ENCODE measurements at regions not wholly inside any gene's neighbourhood (a gene's known extent, or its start where the extent isn't known, plus 50 kb on each side); places are given as distances from the start of the nearest gene placed in this dataset.
"Not testable (repeated sequence)": the region's sequence is repeated elsewhere in the genome, so short reads cannot be mapped to it uniquely, and the experiment has no call there.

GRCh38 chr6:138674444-138674843, 99.1 kb upstream of the CCDC28A start:
- TF ChIP-seq POLR2A (IDR thresholded peaks at IDR 0.05; ENCODE audit: borderline replicate concordance, extremely low read depth, insufficient read depth, insufficient read length), result not testable (repeated sequence)
- TF ChIP-seq, protein P1, sequence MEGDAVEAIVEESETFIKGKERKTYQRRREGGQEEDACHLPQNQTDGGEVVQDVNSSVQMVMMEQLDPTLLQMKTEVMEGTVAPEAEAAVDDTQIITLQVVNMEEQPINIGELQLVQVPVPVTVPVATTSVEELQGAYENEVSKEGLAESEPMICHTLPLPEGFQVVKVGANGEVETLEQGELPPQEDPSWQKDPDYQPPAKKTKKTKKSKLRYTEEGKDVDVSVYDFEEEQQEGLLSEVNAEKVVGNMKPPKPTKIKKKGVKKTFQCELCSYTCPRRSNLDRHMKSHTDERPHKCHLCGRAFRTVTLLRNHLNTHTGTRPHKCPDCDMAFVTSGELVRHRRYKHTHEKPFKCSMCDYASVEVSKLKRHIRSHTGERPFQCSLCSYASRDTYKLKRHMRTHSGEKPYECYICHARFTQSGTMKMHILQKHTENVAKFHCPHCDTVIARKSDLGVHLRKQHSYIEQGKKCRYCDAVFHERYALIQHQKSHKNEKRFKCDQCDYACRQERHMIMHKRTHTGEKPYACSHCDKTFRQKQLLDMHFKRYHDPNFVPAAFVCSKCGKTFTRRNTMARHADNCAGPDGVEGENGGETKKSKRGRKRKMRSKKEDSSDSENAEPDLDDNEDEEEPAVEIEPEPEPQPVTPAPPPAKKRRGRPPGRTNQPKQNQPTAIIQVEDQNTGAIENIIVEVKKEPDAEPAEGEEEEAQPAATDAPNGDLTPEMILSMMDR (IDR thresholded peaks at IDR 0.05 in 2 of 3, conservative IDR thresholded peaks at IDR 0.05 in 1 of 3; ENCODE audit: borderline replicate concordance in 1 of 3, insufficient read depth in 1 of 3, low read depth in 2 of 3, low read length in 2 of 3), result not testable (repeated sequence)
